ENCODE measurements at regions not wholly inside any gene's neighbourhood (a gene's known extent, or its start where the extent isn't known, plus 50 kb on each side); places are given as distances from the start of the nearest gene placed in this dataset.

DNA sequence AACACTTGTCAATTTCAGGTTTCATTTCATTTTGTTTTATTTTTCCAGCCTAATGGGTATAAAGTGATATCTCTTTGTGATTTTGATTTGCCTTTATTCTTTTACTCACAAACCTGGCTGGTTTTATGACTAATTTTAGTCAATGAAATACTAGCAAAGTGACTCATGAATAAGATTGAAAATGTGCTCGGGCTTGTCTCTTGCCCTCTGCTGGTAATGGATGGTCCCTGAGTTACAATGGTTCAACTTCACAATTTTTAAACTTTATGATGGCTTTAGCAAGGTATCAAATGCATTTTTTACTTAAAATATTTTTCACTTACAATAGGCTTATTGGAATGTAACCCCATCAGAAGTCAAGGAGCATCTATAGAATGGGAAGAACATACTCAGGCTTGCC, 431.4 kb upstream of the CCNG1 start:
- DNase-seq (no peak), ATAC-seq (no peak)
- no peaks in the 10 kb centered on the region for H3K36me3 ChIP-seq
- intact Hi-C loops (cut with DNase I), result no loop called here
- H3K27me3 ChIP-seq, result no peaks in the 10 kb centered on the region
- H3K27ac ChIP-seq, result no peak overlapping the region
- no peaks in the 10 kb centered on the region for H3K9me3 ChIP-seq
- TF ChIP-seq, protein P1, sequence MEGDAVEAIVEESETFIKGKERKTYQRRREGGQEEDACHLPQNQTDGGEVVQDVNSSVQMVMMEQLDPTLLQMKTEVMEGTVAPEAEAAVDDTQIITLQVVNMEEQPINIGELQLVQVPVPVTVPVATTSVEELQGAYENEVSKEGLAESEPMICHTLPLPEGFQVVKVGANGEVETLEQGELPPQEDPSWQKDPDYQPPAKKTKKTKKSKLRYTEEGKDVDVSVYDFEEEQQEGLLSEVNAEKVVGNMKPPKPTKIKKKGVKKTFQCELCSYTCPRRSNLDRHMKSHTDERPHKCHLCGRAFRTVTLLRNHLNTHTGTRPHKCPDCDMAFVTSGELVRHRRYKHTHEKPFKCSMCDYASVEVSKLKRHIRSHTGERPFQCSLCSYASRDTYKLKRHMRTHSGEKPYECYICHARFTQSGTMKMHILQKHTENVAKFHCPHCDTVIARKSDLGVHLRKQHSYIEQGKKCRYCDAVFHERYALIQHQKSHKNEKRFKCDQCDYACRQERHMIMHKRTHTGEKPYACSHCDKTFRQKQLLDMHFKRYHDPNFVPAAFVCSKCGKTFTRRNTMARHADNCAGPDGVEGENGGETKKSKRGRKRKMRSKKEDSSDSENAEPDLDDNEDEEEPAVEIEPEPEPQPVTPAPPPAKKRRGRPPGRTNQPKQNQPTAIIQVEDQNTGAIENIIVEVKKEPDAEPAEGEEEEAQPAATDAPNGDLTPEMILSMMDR (IDR thresholded peaks at IDR 0.05), result no peak
- H3K4me3 ChIP-seq, result no peak overlapping the region
- no peaks in the 10 kb centered on the region for H3K4me1 ChIP-seq

DNA sequence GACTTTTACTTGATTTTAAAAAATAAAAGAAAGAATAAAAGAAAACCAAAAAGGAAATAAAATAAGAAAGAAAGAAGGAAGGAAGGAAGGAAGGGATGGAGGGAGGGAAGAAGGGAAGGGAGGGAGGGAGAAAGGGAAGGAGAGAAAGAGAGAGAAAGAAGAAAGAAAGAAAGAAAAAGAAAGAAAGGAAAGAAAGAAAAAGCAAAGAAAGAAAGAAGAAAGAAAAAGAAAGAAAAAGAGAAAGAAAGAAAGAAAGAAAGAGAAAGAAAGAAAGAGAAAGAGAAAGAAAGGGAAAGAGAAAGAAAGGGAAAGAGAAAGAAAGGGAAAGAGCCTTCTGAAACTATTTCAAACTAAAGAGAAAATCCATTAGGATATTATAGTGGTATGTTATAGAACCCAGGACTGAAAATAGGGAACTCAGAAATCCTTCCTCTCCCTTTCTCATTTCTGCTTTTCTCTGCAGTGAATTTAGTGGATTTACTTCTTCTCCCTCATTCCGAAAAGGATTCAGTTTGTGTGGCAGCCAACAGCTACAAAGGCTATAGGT, 414.7 kb upstream of the CCNG1 start:
- intact Hi-C loops (cut with DNase I), result no loop called here
- TF ChIP-seq, protein P1 (IDR thresholded peaks at IDR 0.05), result no peak
- ATAC-seq, result no peak

GRCh38 chr5:163023846-163024245, 413.5 kb upstream of the CCNG1 start:
- intact Hi-C loops (cut with DNase I), result no loop called here
- DNase-seq, result no peak

More for the DNA sequence above, 414.7 kb upstream of the CCNG1 start:
- no peak for DNase-seq
- Histone ChIP-seq H3K27me3 (no peaks in the 10 kb centered on the region), H3K27ac (no peak overlapping the region), H3K4me3 (no peak overlapping the region), H3K4me1 (no peaks in the 10 kb centered on the region), H3K9me3 (no peaks in the 10 kb centered on the region), H3K36me3 (no peaks in the 10 kb centered on the region)

GRCh38 chr5:163024936-163025335, 412.5 kb upstream of the CCNG1 start:
- TF ChIP-seq, protein P1 (IDR thresholded peaks at IDR 0.05), result no peak
- no peaks in the 10 kb centered on the region for H3K27me3 ChIP-seq
- ATAC-seq, result no peak
- intact Hi-C loops (cut with DNase I), result no loop called here
- no peak for DNase-seq
- H3K27ac ChIP-seq, result no peak overlapping the region
- H3K4me3 ChIP-seq, result no peak overlapping the region
- H3K4me1 ChIP-seq, result no peaks in the 10 kb centered on the region
- no peaks in the 10 kb centered on the region for H3K9me3 ChIP-seq
- no peaks in the 10 kb centered on the region for H3K36me3 ChIP-seq

More at GRCh38 chr5:163023846-163024245, 413.5 kb upstream of the CCNG1 start:
- no peaks in the 10 kb centered on the region for H3K4me1 ChIP-seq
- no peak overlapping the region for H3K4me3 ChIP-seq
- ATAC-seq, result no peak
- no peaks in the 10 kb centered on the region for H3K27me3 ChIP-seq
- TF ChIP-seq, protein P1 (IDR thresholded peaks at IDR 0.05), result no peak
- H3K9me3 ChIP-seq, result no peaks in the 10 kb centered on the region
- no peak overlapping the region for H3K27ac ChIP-seq
- H3K36me3 ChIP-seq, result no peaks in the 10 kb centered on the region

- H3K27me3 ChIP-seq, result no peaks in the 10 kb centered on the region
- ATAC-seq (no peak), DNase-seq (no peak)
- H3K36me3 ChIP-seq, result no peaks in the 10 kb centered on the region
- H3K9me3 ChIP-seq, result peaks cover 0 to 2% of the 10 kb centered on the region in 2 donors
- H3K4me3 ChIP-seq, result no peak overlapping the region
- H3K4me1 ChIP-seq, result no peaks in the 10 kb centered on the region
- TF ChIP-seq, protein P1 (IDR thresholded peaks at IDR 0.05), result no peak
- H3K27ac ChIP-seq, result no peak overlapping the region
- intact Hi-C loops (cut with DNase I), result no loop called here
These were observed 403.7 kb upstream of the CCNG1 start for GRCh38 chr5:163033656-163034055.

Data from left lung (tissue), 4 donors.